OCI-M1 (cell line): ENCODE measurements at regions not wholly inside any gene's neighbourhood (a gene's known extent, or its start where the extent isn't known, plus 50 kb on each side); places are given as distances from the start of the nearest gene placed in this dataset.

Experiments
- DNase-seq: peaks from one replicate; lab custom pipeline; 2025; lab: John Stamatoyannopoulos, UW

GRCh38 chr19:32103541-32103940, 241.9 kb upstream of the ZNF507 start:
- no peak for DNase-seq

GRCh38 chr19:32104153-32104849, 241.1 kb upstream of the ZNF507 start:
- peak; percentile 50 for DNase-seq

- no peak for DNase-seq
Observed at GRCh38 chr19:32104850-32105235, 240.6 kb upstream of the ZNF507 start.

GRCh38 chr19:32105527-32106310, 239.7 kb upstream of the ZNF507 start:
- DNase-seq, result no peak

DNA sequence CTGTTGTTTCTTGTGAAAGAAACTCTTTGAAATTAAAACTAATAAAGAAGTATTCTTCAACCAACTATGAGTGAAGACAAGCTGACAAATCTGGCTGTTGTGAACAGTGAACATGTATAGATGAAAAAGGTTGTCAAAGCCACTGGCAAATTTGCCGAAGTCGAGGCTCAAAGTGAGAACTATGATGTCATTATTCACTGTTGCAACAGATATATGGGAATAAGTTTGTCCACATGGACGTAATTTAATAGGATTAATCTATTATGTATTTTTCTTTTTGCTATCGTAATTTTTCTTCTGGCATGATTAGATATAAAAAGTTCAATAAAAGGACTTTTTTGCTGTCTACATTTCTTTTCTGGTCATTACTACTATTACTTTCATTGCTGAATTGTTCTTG, 223.2 kb upstream of the ZNF507 start:
- no peak for DNase-seq

DNA sequence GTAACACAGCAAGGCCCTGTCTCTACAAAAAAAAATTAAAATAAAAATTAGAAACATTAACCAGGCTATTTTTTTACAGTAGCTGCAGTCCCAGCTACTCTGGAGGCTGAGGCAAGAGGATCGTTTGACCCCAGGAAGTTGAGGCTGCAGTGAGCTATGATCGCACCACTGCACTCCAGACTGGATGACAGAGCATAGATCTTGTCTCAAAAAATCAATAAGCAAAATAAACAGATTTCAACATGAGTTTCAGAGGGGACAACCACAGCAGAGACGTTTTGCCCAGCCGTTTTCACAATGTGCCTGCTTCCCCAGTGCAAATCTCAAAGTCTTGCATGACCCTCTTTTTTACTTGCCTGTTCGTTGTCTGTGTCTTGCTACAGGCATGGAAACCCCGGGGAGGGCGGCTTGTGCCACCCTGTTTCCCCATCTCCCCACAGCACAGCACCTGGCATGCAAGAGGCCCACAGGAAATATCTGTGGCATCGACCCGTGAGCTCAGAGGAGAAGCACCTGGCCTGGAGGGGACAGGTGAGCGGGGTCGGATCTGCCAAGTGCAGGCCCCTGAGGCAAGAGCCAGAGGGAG, 222.0 kb upstream of the ZNF507 start:
- DNase-seq, result no peak

GRCh38 chr19:32124585-32124984, 220.8 kb upstream of the ZNF507 start:
- no peak for DNase-seq

GRCh38 chr19:32129141-32129540, 216.3 kb upstream of the ZNF507 start:
- no peak for DNase-seq

- DNase-seq, result no peak
Observed at GRCh38 chr19:32130332-32130731, 215.1 kb upstream of the ZNF507 start.

DNA sequence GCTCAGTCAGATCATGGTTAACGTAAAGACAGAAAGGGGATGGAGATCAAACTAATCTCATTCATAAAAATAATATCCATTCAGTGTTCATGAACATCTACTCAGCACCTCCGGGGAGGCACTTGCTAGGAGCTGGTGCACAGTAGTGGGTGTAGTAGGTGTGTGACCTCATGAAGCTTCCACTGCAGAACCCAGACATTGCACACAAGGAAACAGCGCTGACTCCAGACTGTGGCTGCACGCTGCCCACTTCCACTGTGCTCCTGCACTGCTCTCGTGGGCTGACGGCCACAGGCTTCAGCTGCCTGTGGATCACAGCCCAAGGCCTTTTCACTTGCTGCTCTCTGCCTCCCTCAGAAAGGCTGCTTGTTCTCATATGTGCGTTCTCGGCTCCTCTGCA, 214.4 kb upstream of the ZNF507 start:
- DNase-seq, result no peak

- DNase-seq, result no peak
Observed at GRCh38 chr19:32138416-32138815, 207.0 kb upstream of the ZNF507 start.

GRCh38 chr19:32141840-32142511, 203.4 kb upstream of the ZNF507 start:
- no peak for DNase-seq

- DNase-seq, result no peak
Observed at GRCh38 chr19:32146664-32147063, 198.7 kb upstream of the ZNF507 start.

DNA sequence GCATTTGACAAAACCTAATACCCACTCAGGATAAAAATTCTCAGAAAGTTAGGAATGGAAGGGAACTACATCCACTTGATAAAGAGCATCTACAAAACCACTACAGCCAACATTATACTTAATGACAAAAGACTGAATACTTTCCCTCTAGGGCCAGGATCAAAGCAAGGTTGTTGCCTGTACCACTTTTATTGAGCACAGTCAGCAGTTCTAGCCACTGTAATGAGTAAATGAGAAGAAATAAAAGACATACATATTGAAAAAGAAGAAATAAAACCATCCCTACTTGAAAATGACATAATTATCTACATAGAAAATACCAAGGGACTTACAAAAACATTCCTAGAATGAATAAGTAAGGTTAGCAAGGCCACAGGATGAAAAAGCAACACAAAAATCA, 194.8 kb upstream of the ZNF507 start:
- DNase-seq, result no peak

DNA sequence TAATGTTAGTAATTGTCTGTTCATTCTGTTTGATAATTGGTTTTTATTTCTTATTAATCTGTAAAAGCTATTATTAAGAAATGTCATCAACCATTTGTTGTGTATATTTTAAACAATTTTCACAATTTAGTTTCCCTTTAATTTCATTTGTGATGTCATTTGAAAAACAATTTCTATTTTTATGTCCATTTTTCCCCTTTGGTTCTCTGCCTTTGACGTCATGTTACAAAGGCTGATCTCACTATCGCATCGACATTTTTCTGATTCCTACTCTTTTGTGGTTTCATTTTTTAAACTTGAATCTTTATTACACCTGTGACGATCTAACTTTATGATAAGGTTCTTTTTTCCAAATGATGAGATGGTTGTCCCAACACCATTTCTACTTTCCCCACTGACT, 191.0 kb upstream of the ZNF507 start:
- DNase-seq, result no peak

- DNase-seq, result no peak
Observed at GRCh38 chr19:32164384-32164992, 180.9 kb upstream of the ZNF507 start.

DNA sequence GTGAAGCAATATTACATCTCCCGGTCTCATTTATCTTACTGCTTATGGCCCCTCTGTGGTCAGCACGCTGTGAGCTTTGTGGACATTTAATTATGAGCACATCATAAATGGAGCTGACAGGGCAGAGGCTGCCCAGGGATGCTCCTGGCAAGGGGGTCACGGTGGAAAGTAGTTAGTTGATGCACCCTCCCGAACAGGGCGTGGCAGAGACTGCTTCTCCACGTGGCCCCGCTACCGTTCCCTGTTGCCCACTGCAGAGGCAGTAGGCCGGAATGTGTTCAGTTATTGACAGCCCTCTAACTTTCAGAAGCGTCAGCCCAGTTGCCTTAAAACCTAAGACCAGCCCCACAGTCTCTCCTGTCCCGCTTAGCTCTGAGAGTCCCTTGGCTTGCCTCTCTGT, 180.3 kb upstream of the ZNF507 start:
- no peak for DNase-seq

- DNase-seq, result no peak
Observed at GRCh38 chr19:32165750-32166149, 179.7 kb upstream of the ZNF507 start.

- no peak for DNase-seq
Observed at GRCh38 chr19:32166238-32166637, 179.2 kb upstream of the ZNF507 start.

DNA sequence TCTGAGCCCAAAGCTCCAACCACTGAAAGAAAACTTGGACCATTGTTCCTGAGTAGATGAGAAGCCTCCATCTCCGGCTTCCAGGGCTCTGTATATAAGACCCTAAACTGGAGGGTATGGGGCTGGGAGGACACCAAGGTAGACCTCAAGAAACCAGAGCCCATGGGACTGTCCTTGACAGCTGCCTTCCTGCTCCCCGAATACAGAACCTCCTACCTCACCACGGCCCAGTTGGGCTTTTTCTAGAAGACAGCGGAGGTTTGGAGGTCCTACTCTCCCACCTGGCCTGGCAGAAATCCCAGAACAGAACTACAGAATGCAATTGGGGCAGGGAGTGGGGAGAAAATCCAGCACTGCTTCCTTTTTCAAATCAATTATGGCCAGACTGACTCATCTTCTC, 177.3 kb upstream of the ZNF507 start:
- DNase-seq, result no peak

- no peak for DNase-seq
Observed at GRCh38 chr19:32168606-32169005, 176.8 kb upstream of the ZNF507 start.

DNA sequence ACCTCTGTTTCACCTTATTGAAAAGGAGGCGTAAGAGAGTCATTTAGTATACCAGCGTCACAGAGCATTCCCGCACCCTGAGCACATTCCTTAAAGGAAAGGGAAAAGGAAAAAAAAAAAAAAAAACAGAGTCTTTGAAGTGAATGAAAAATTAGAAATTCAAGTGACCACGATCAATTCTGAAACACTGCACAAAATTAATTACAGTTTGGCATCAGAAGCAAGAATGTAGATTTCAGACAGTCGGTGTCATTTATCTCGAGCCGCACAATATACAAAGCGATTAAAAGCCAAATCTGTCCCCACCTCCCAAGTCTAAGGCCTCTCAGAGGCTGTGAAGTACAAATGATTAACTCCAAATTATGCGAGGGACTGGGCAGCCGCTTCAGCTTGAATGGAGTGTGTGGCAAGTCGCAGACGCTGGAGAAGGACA, 173.7 kb upstream of the ZNF507 start:
- no peak for DNase-seq
